Tibial nerve (tissue), 4 donors: ENCODE measurements at regions not wholly inside any gene's neighbourhood (a gene's known extent, or its start where the extent isn't known, plus 50 kb on each side); places are given as distances from the start of the nearest gene placed in this dataset.

Experiments used
- DNase-seq, 2 donors: peaks; one replicate each; pipeline ENCODE4 v3.0.0-alpha.2; 2019; ENCODE audit warnings: low spot score in 2 of 2
- H3K27ac ChIP-seq, 4 donors: fragments of 200-600 bp; sonication (generic) in 3 of 4; one replicate each; pipeline ENCODE4 v1.5.1; 2017 to 2019; ENCODE audit warnings: mild to moderate bottlenecking in 1 of 4
- H3K27me3 ChIP-seq, 2 donors: fragments of 200-600 bp; sonication (generic) in 1 of 2; one replicate each; pipeline versions ENCODE4 v1.5.1 to v1.6.0; 2017 to 2019
- H3K36me3 ChIP-seq, 3 donors: fragments of 200-600 bp; sonication (generic); one replicate each; pipeline ENCODE4 v1.5.1; 2018 to 2019
- H3K4me1 ChIP-seq, 4 donors: fragments of 200-600 bp; sonication (generic) in 3 of 4; one replicate each; pipeline ENCODE4 v1.5.1; 2017 to 2019
- H3K4me3 ChIP-seq, 4 donors: fragments of 200-600 bp; sonication (generic) in 3 of 4; one replicate each; pipeline ENCODE4 v1.5.1; 2017 to 2019; ENCODE audit warnings: mild to moderate bottlenecking in 1 of 4, moderate library complexity in 1 of 4
- H3K9me3 ChIP-seq, 4 donors: fragments of 200-600 bp; sonication (generic) in 3 of 4; one replicate each; pipeline ENCODE4 v1.5.1; 2017 to 2019
- EP300 ChIP-seq, 2 donors: sonication (generic); formaldehyde crosslinking; IDR thresholded peaks; one replicate each; pipeline ENCODE4 v1.6.1; 2017; ENCODE audit warnings: antibody characterized with exemption in 2 of 2, mild to moderate bottlenecking in 1 of 2
- POLR2A ChIP-seq, 2 donors: fragments of 450-650 bp; IDR thresholded peaks; one replicate each; pipeline ENCODE4 v1.6.1; 2017; ENCODE audit warnings: antibody characterized with exemption in 2 of 2, mild to moderate bottlenecking in 2 of 2, moderate library complexity in 2 of 2
- WGBS, 2 donors: methylation state at CpG; one replicate each; pipeline ENCODE4 v1.1.5; 2018; 5-methylcytosine and 5-hydroxymethylcytosine counted together
- TF ChIP-seq, protein P1 (sequence below), 5 experiments: fragments of 200-600 bp in 3 of 5; fragments of 450-650 bp in 2 of 5; sonication (generic) in 3 of 5; IDR thresholded peaks; one replicate each; pipeline ENCODE4 v1.5.1; 2016 to 2019; ENCODE audit warnings: antibody characterized with exemption in 5 of 5, mild to moderate bottlenecking in 3 of 5, moderate library complexity in 2 of 5

DNA sequence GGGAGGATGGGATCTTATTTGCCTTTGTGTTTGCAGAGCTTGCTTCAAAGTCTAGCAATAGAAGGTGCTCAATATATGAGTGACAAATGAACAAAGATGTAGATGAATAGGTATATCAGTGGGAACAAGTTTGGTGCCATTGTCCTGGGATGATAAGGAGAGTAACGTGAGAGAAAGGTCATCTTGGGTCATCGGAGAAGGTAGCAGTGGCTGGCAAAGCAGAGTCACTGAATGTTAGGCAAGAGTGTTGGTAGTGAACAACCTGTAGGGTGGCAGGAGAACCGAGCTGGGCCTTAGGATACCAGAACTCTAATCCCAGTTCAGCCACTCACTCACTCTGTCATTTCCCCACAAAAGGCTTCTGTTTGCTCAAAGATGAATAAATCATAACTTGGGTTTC is 87.2 kb downstream of the CCDC71L start:
- no peak overlapping the region for H3K4me3 ChIP-seq
- no peaks in the 10 kb centered on the region for H3K27me3 ChIP-seq
- H3K9me3 ChIP-seq: no peaks in the 10 kb centered on the region
- H3K27ac ChIP-seq: no peak overlapping the region
- no peaks in the 10 kb centered on the region for H3K36me3 ChIP-seq
- 63 to 78% methylated on average over 3 of the region's 3 CpGs for WGBS, 2 donors
- peaks cover 0 to 4% (median 0%) of the 10 kb centered on the region in 4 donors for H3K4me1 ChIP-seq
- no peak for DNase-seq
- TF ChIP-seq POLR2A (IDR thresholded peaks at IDR 0.05) (no peak), EP300 (IDR thresholded peaks at IDR 0.05) (no peak)
- TF ChIP-seq, protein P1, sequence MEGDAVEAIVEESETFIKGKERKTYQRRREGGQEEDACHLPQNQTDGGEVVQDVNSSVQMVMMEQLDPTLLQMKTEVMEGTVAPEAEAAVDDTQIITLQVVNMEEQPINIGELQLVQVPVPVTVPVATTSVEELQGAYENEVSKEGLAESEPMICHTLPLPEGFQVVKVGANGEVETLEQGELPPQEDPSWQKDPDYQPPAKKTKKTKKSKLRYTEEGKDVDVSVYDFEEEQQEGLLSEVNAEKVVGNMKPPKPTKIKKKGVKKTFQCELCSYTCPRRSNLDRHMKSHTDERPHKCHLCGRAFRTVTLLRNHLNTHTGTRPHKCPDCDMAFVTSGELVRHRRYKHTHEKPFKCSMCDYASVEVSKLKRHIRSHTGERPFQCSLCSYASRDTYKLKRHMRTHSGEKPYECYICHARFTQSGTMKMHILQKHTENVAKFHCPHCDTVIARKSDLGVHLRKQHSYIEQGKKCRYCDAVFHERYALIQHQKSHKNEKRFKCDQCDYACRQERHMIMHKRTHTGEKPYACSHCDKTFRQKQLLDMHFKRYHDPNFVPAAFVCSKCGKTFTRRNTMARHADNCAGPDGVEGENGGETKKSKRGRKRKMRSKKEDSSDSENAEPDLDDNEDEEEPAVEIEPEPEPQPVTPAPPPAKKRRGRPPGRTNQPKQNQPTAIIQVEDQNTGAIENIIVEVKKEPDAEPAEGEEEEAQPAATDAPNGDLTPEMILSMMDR (IDR thresholded peaks at IDR 0.05): no peak

DNA sequence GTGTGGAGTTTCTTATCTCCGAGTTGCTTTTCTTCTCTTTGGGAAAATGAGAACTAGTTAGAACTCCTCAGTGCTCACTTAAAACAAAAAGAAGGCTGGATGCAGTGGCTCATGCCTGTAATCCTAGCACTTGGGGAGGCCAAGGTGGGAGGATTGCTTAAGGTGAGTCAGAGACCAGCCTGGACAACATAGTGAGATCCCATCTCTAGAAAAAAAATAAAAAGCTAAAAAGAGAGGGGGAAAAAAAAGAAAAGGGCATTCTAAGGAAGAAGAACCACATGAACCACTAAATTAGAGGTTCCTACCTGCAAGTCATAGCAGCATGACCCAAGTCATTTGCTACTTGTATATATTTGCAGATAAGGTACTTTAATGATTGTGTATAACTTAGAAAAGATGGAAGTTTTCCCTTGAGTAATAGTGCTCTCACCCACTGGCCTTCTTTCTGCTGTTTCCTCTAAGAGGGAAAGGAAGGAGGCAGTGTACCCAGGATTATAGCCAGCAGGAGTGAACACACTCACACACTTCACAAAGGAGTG is 87.8 kb downstream of the CCDC71L start:
- DNase-seq: no peak
- H3K4me3 ChIP-seq: no peak overlapping the region
- no peaks in the 10 kb centered on the region for H3K9me3 ChIP-seq
- peaks cover 0 to 10% (median 0%) of the 10 kb centered on the region in 4 donors for H3K4me1 ChIP-seq
- no peaks in the 10 kb centered on the region for H3K27me3 ChIP-seq
- 73 to 82% methylated on average over 1 of the region's 1 CpG for WGBS, 2 donors
- no peak overlapping the region for H3K27ac ChIP-seq
- no peaks in the 10 kb centered on the region for H3K36me3 ChIP-seq
- TF ChIP-seq, protein P1 (IDR thresholded peaks at IDR 0.05): no peak
- no peak for TF ChIP-seq POLR2A (IDR thresholded peaks at IDR 0.05)
- TF ChIP-seq EP300 (IDR thresholded peaks at IDR 0.05): no peak

DNA sequence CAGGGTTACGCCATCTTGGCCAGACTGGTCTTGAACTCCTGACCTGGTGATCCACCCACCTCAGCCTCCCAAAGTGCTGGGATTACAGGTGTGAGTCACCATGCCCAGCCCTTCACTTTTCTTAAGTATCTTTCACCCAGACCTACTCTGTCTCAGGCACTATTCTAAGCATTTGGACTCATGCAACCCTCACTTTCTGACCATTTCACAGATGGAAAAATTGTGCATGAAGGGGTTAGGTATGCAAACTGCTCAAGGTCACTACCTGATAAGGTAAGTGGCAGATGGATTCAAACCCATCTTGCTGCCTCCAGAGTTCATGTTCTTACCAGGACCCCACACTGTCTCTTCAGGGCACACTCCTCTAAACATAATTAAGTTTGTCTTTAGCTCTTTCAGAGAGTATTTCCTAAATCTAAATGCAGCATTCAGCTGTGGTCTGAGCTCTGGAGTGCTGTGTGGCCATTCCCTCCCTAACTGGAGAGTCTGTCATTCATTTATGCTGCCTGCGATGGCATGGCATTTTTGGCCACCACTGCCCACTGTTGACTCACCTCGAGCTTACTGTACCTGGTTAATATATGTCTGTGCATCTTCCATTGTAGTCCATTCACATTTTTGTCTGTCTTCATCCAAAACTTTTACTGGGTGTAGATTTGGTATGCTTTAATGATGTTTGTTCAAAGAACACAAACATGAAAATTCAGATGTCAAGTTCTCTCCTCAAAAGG is 88.4 kb downstream of the CCDC71L start:
- Histone ChIP-seq H3K4me3 (no peak overlapping the region), H3K36me3 (no peaks in the 10 kb centered on the region), H3K9me3 (no peaks in the 10 kb centered on the region), H3K4me1 (peaks cover 0 to 11% (median 0%) of the 10 kb centered on the region in 4 donors), H3K27me3 (no peaks in the 10 kb centered on the region), H3K27ac (no peak overlapping the region)
- DNase-seq: no peak
- TF ChIP-seq, protein P1 (IDR thresholded peaks at IDR 0.05): no peak
- TF ChIP-seq POLR2A (IDR thresholded peaks at IDR 0.05): no peak
- no peak for TF ChIP-seq EP300 (IDR thresholded peaks at IDR 0.05)
- WGBS, 2 donors: 85 to 95% methylated on average over 3 of the region's 3 CpGs

DNA sequence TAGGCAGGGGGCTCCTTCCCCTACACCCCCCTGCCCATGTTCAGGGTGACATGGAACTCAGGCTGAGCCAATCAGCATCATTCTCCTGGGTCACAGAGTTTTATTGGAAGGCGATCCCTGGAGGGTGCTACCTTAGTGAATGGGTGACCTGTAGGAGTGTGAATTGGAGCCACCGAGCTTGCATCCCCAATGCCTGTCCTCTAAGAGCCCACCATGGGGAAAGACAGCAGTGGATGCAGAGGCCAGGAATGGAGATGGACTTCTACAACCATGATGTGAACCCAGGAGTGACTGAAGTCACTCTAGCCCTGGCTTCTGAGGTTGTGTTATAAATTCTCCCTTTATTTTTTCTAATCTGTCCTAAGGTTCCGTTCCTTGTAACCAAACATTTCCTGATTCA is 89.4 kb downstream of the CCDC71L start:
- no peak for DNase-seq
- Histone ChIP-seq H3K27ac (no peak overlapping the region), H3K9me3 (no peaks in the 10 kb centered on the region), H3K36me3 (no peaks in the 10 kb centered on the region), H3K27me3 (no peaks in the 10 kb centered on the region), H3K4me1 (peaks cover 0 to 11% (median 0%) of the 10 kb centered on the region in 4 donors), H3K4me3 (no peak overlapping the region)
- TF ChIP-seq EP300 (IDR thresholded peaks at IDR 0.05): no peak
- TF ChIP-seq, protein P1 (IDR thresholded peaks at IDR 0.05): no peak
- TF ChIP-seq POLR2A (IDR thresholded peaks at IDR 0.05): no peak
- WGBS, 2 donors: 89 to 93% methylated on average over 3 of the region's 3 CpGs

DNA sequence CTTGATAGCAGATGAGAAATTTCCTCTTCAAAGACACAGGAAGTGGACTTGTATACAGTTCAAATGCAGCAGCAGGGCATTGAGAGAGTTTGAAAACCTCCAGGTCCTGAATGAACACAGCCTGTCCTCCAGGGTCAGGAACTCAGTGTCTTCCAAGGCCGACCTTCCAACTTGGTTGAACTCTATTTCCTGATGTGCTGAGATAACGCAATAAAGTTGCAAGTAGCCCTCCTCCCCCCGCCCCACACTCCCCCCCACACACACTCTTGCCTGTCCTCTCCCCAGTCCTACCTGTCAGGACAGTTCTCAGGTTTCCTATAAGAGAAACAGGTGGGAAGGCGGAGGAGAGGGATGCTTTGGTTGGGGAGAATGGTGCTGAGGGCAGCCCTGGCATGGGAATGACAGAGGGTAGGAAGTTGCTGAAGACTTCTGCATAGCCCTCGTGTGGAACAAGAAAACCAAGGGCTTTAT is 90.0 kb downstream of the CCDC71L start:
- DNase-seq: no peak
- Histone ChIP-seq H3K36me3 (no peaks in the 10 kb centered on the region), H3K4me1 (peaks cover 0 to 11% (median 0%) of the 10 kb centered on the region in 4 donors), H3K27ac (no peak overlapping the region), H3K4me3 (no peak overlapping the region), H3K9me3 (no peaks in the 10 kb centered on the region), H3K27me3 (no peaks in the 10 kb centered on the region)
- no peak for TF ChIP-seq POLR2A (IDR thresholded peaks at IDR 0.05)
- TF ChIP-seq EP300 (IDR thresholded peaks at IDR 0.05): no peak
- TF ChIP-seq, protein P1 (IDR thresholded peaks at IDR 0.05): no peak
- WGBS, 2 donors: 54 to 58% methylated on average over 5 of the region's 5 CpGs
